ENCODE measurements at regions not wholly inside any gene's neighbourhood (a gene's known extent, or its start where the extent isn't known, plus 50 kb on each side); places are given as distances from the start of the nearest gene placed in this dataset.

- TF ChIP-seq CTCF (IDR thresholded peaks at IDR 0.05) (no peak), EZH2 (IDR thresholded peaks at IDR 0.05) (no peak)
These were observed 145.9 kb upstream of the LHX1 start for GRCh38 chr17:36791150-36791941.

Measured in neural progenitor cell (in vitro differentiated cells).